ENCODE measurements at regions not wholly inside any gene's neighbourhood (a gene's known extent, or its start where the extent isn't known, plus 50 kb on each side); places are given as distances from the start of the nearest gene placed in this dataset.

DNA sequence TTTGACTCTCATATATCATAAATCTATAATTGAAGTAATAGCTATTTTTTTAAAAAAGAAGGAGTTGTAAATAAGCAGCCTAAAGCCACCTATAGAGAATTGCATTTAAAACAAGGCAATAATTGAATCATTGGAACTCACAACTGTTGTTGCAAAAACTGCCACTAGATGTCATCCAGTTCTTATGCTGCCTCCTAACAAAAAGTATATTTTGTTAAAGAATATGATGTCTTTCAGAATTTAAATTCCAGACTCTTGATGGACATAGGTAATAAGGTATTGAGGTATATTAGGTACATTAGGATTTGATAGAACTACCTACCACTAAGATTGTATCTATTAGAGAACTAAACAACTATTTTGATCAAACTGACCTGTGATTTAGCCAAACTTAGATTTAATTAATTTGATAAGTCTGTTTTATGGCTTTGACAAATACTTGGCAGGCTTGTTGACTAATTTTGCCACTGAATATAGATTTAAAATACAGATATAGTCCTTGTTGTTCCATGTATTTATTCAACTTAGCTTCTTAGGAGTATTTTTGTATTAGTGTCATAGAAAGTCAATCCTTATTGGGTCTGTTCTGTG, 401.4 kb downstream of the RPL10L start:
- TF ChIP-seq CTCF (IDR thresholded peaks at IDR 0.05): peak; percentile 13 to 46 (median 36)
- no peak for TF ChIP-seq POLR2A (IDR thresholded peaks at IDR 0.05)
